Right lobe of liver (tissue), 4 donors: ENCODE measurements at regions not wholly inside any gene's neighbourhood (a gene's known extent, or its start where the extent isn't known, plus 50 kb on each side); places are given as distances from the start of the nearest gene placed in this dataset.

Experiments
- POLR2A ChIP-seq: fragments of 450-650 bp; IDR thresholded peaks from one replicate; pipeline ENCODE4 v1.6.1; 2017; ENCODE audit warnings: antibody characterized with exemption, mild to moderate bottlenecking
- TF ChIP-seq, protein P1 (sequence below), 4 donors: fragments of 200-600 bp in 3 of 4; fragments of 450-650 bp in 1 of 4; IDR thresholded peaks; one replicate each; pipeline versions ENCODE4 v1.5.1 to v1.8.0; 2016 to 2022; ENCODE audit warnings: antibody characterized with exemption in 4 of 4, mild to moderate bottlenecking in 2 of 4
- donor health status: DM: no; HTN: no; CAD: no.
- donor health status: DM: no; HTN: no; CAD: no.
- donor health status: DM: no; HTN: yes; CAD: no.

DNA sequence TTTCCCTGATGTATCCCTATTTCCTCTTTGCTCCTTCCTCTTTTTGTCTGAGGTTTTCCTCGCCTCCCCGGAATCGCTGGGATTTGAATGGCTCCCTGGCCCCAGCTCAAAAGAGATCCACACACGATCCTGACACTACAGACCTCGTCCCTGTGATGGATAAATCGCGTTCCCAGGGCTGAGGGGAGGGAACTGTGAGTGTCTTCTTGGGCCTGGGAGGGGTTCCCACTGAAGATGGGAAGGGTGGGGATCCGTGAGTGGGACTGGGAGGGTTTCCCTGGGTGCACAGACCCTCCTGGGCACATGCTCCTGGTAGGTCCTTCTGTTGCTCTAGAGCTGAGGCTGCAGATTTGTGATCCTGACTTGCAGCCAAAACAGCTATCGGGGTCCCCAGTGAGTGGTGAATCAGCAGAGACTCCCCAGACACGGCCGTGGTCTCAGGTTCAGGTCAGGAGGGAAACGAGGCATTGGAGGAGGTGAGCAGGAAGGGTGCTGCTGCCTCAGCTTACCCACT lies 591.0 kb downstream of the PTPRU start:
- TF ChIP-seq, protein P1, sequence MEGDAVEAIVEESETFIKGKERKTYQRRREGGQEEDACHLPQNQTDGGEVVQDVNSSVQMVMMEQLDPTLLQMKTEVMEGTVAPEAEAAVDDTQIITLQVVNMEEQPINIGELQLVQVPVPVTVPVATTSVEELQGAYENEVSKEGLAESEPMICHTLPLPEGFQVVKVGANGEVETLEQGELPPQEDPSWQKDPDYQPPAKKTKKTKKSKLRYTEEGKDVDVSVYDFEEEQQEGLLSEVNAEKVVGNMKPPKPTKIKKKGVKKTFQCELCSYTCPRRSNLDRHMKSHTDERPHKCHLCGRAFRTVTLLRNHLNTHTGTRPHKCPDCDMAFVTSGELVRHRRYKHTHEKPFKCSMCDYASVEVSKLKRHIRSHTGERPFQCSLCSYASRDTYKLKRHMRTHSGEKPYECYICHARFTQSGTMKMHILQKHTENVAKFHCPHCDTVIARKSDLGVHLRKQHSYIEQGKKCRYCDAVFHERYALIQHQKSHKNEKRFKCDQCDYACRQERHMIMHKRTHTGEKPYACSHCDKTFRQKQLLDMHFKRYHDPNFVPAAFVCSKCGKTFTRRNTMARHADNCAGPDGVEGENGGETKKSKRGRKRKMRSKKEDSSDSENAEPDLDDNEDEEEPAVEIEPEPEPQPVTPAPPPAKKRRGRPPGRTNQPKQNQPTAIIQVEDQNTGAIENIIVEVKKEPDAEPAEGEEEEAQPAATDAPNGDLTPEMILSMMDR (IDR thresholded peaks at IDR 0.05) = no peak
- TF ChIP-seq POLR2A = no peak
